OCI-LY7 (cell line): ENCODE measurements at regions not wholly inside any gene's neighbourhood (a gene's known extent, or its start where the extent isn't known, plus 50 kb on each side); places are given as distances from the start of the nearest gene placed in this dataset.

Source experiments
- BruUV-seq: library from RNA; stranded (reverse); fragments of 400-500 nt; replicated peaks from 2 replicates; lab custom pipeline; 2021; lab: Mats Ljungman, UMichigan
- CTCF ChIA-PET: fragments of 300-600 bp; sonication (Branson Sonifier 250); formaldehyde crosslinking; loops from one replicate; lab custom pipeline; 2022; ENCODE audit warnings: antibody characterized with exemption; ENCODE audit not compliant: unreplicated experiment; lab: Charles Lee
- POLR2A ChIA-PET: fragments of 300-600 bp; sonication (Branson Sonifier 250); formaldehyde crosslinking; loops from one replicate; lab custom pipeline; 2022; ENCODE audit warnings: antibody characterized with exemption; lab: Charles Lee
- DNase-seq: peaks from one replicate; pipeline ENCODE4 v3.0.0-alpha.2; 2015; ENCODE audit warnings: low spot score
- H2AFZ ChIP-seq: fragments of 200-600 bp; sonication (generic), shearing (Covaris generic); 2 replicates; pipeline ENCODE4 v1.6.1; 2014; ENCODE audit warnings: mild to moderate bottlenecking, antibody characterized with exemption, low read length, moderate library complexity
- H3K27ac ChIP-seq: fragments of 200-600 bp; sonication (generic); 2 replicates; pipeline ENCODE4 v1.5.1; 2014; ENCODE audit warnings: mixed run types, low read depth, mild to moderate bottlenecking, moderate library complexity, low read length, inconsistent platforms; ENCODE audit not compliant: poor library complexity, severe bottlenecking
- H3K36me3 ChIP-seq: fragments of 200-600 bp; sonication (generic); 2 replicates; pipeline ENCODE4 v1.6.1; 2014; ENCODE audit warnings: mild to moderate bottlenecking, antibody characterized with exemption, low read length, moderate library complexity, mixed read lengths; ENCODE audit not compliant: insufficient read depth
- H3K4me1 ChIP-seq: fragments of 200-600 bp; sonication (generic); 2 replicates; pipeline ENCODE4 v1.5.1; 2014; ENCODE audit warnings: mild to moderate bottlenecking, low read length; ENCODE audit not compliant: insufficient read depth, poor library complexity, severe bottlenecking
- H3K4me2 ChIP-seq: fragments of 200-600 bp; sonication (generic); 2 replicates; pipeline ENCODE4 v1.6.1; 2014; ENCODE audit warnings: mild to moderate bottlenecking, low read length
- H3K4me3 ChIP-seq: fragments of 200-600 bp; sonication (generic); 2 replicates; pipeline ENCODE4 v1.5.1; 2014; ENCODE audit warnings: mild to moderate bottlenecking, low read depth, low read length; ENCODE audit not compliant: poor library complexity, severe bottlenecking
- H3K79me2 ChIP-seq: fragments of 200-600 bp; sonication (generic); 2 replicates; pipeline ENCODE4 v1.6.1; 2016; ENCODE audit warnings: low read depth, mild to moderate bottlenecking, low read length, moderate library complexity, mixed read lengths; ENCODE audit not compliant: insufficient read depth
- H3K9me2 ChIP-seq: fragments of 200-600 bp; sonication (generic); 2 replicates; pipeline ENCODE4 v1.6.1; 2016; ENCODE audit warnings: mild to moderate bottlenecking, low read length, mixed read lengths; ENCODE audit not compliant: insufficient read depth
- H3K9me3 ChIP-seq: fragments of 200-600 bp; sonication (generic); 2 replicates; pipeline ENCODE4 v1.6.1; 2014; ENCODE audit warnings: mild to moderate bottlenecking, mixed run types, low read length, mixed read lengths
- H4K20me1 ChIP-seq: fragments of 200-600 bp; sonication (generic); 2 replicates; pipeline ENCODE4 v1.6.1; 2014; ENCODE audit warnings: mild to moderate bottlenecking, antibody characterized with exemption, low read length, moderate library complexity, mixed read lengths; ENCODE audit not compliant: insufficient read depth
- EZH2phosphoT487 ChIP-seq: fragments of 200-600 bp; sonication (generic); IDR thresholded peaks from 2 replicates; pipeline ENCODE4 v1.6.1; 2018; ENCODE audit warnings: low read depth, borderline replicate concordance, mild to moderate bottlenecking, mixed run types, antibody characterized with exemption, low read length, moderate library complexity, mixed read lengths
- intact Hi-C: fragments of 100-400 bp; cut with micrococcal nuclease; formaldehyde crosslinking; loops from one replicate; pipeline ENCODE4 v1.10.0; 2022; ENCODE audit not compliant: unreplicated experiment
- TF ChIP-seq, protein P1 (sequence below): fragments of 200-600 bp; sonication (generic); conservative IDR thresholded peaks from 2 replicates; pipeline ENCODE4 v1.5.1; 2014; ENCODE audit warnings: mild to moderate bottlenecking, antibody characterized with exemption, low read length, moderate library complexity, mixed read lengths

DNA sequence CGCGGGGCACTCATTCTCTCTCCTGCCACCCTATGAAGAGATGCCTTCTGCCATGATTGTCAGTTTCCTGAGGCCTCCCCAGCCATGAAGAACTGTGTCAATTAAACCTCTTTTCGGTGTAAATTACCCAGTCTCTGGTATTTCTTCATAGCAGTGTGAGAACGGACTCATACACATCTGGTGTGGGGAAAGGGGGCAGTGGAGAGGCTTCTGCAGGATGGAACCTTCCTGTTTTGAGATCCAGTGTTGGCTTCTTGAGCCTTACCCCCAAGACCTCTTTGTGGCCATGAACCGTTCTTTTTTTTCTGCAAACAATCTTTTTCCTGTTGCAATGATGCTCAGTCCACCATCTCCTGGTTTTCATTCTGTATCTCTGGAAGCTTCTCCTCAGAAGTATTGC, 248.4 kb downstream of the PRDM2 start:
- intact Hi-C loops = no loop called here

DNA sequence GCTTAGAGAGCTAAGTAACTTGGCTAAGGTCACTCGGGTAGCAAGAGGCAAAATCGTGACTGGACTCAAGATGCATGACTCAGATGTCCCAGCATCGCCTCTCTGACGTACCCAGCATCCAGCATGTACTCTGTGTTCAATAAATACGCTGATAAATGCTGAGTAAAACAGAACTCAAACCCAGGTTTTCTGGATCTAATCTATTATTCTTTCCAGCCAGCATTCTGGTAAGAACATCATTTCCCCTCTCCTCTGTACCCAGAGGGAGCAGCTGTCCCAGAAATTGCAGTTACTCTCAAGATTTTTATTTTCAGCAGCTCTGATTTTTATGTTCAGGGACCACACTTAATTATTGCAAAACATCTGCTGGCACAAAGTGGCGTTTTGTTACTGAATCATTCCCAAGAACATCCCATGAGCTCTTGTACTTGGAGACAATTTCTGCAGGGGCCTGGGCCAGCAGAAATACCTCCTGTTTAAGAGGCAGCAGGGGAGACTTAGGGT, 249.0 kb downstream of the PRDM2 start:
- POLR2A ChIA-PET = no interaction called here
- H3K4me3 ChIP-seq = no peak overlapping the region
- H3K27ac ChIP-seq = no peak overlapping the region
- H3K9me3 ChIP-seq = no peaks in the 10 kb centered on the region
- H3K4me1 ChIP-seq = no peaks in the 10 kb centered on the region
- intact Hi-C loops = no loop called here
- no peaks in the 10 kb centered on the region for H3K9me2 ChIP-seq
- CTCF ChIA-PET = no interaction called here
- H3K79me2 ChIP-seq = no peaks in the 10 kb centered on the region
- no peaks in the 10 kb centered on the region for H4K20me1 ChIP-seq
- H2AFZ ChIP-seq = no peak overlapping the region
- no peaks in the 10 kb centered on the region for H3K36me3 ChIP-seq
- DNase-seq = no peak
- H3K4me2 ChIP-seq = no peak overlapping the region
- BruUV-seq = no TSS peak
- TF ChIP-seq EZH2phosphoT487 = no peak
- TF ChIP-seq, protein P1, sequence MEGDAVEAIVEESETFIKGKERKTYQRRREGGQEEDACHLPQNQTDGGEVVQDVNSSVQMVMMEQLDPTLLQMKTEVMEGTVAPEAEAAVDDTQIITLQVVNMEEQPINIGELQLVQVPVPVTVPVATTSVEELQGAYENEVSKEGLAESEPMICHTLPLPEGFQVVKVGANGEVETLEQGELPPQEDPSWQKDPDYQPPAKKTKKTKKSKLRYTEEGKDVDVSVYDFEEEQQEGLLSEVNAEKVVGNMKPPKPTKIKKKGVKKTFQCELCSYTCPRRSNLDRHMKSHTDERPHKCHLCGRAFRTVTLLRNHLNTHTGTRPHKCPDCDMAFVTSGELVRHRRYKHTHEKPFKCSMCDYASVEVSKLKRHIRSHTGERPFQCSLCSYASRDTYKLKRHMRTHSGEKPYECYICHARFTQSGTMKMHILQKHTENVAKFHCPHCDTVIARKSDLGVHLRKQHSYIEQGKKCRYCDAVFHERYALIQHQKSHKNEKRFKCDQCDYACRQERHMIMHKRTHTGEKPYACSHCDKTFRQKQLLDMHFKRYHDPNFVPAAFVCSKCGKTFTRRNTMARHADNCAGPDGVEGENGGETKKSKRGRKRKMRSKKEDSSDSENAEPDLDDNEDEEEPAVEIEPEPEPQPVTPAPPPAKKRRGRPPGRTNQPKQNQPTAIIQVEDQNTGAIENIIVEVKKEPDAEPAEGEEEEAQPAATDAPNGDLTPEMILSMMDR = no peak

More for the DNA sequence above, 248.4 kb downstream of the PRDM2 start:
- no TSS peak for BruUV-seq
- Histone ChIP-seq H3K4me2 (no peak overlapping the region), H3K79me2 (no peaks in the 10 kb centered on the region), H3K9me2 (no peaks in the 10 kb centered on the region), H3K9me3 (no peaks in the 10 kb centered on the region), H3K4me1 (no peaks in the 10 kb centered on the region), H3K36me3 (no peaks in the 10 kb centered on the region), H4K20me1 (no peaks in the 10 kb centered on the region), H3K4me3 (no peak overlapping the region), H3K27ac (no peak overlapping the region), H2AFZ (no peak overlapping the region)
- TF ChIP-seq, protein P1 = no peak
- no peak for TF ChIP-seq EZH2phosphoT487
- ChIA-PET POLR2A (no interaction called here), CTCF (no interaction called here)
- no peak for DNase-seq

DNA sequence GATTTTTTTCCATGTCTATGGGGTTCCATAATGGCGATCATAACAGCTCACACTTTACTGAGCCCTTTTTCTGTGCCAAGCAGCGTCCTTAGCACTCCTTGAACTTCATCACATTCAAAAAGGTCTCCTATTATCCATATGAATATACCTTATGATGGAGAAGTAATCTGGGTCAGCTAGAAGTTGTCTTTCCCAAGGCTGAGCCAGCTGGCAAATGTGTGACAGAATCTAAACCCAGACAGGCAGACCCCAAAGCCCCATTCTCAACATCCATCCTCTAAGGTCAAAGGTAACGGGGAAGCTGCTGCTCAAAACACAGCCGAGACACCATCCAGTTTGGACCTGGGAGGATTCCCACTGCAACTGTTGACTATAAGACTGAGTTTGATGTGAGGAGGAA, 249.6 kb downstream of the PRDM2 start:
- ChIA-PET CTCF (no interaction called here), POLR2A (no interaction called here)
- no peak overlapping the region for H3K4me3 ChIP-seq
- no peaks in the 10 kb centered on the region for H4K20me1 ChIP-seq
- no peaks in the 10 kb centered on the region for H3K9me3 ChIP-seq
- no peak for TF ChIP-seq EZH2phosphoT487
- TF ChIP-seq, protein P1 = no peak
- DNase-seq = no peak
- no peak overlapping the region for H3K4me2 ChIP-seq
- H3K79me2 ChIP-seq = no peaks in the 10 kb centered on the region
- intact Hi-C loops = no loop called here
- H2AFZ ChIP-seq = no peak overlapping the region
- BruUV-seq = no TSS peak
- no peaks in the 10 kb centered on the region for H3K9me2 ChIP-seq
- no peak overlapping the region for H3K27ac ChIP-seq
- H3K4me1 ChIP-seq = no peaks in the 10 kb centered on the region
- H3K36me3 ChIP-seq = no peaks in the 10 kb centered on the region
